Glutamatergic neuron (in vitro differentiated cells): ENCODE measurements at regions not wholly inside any gene's neighbourhood (a gene's known extent, or its start where the extent isn't known, plus 50 kb on each side); places are given as distances from the start of the nearest gene placed in this dataset.

ENCODE experiments used
- DNase-seq: peaks from one replicate; pipeline ENCODE4 v3.0.0; 2022
- H3K27ac Mint-ChIP-seq: one replicate; pipeline ENCODE4 v1.8.0; 2020; ENCODE audit warnings: mild to moderate bottlenecking, mixed read lengths, inconsistent platforms; ENCODE audit not compliant: unreplicated experiment
- H3K27me3 Mint-ChIP-seq: one replicate; pipeline ENCODE4 v1.8.0; 2020; ENCODE audit warnings: mild to moderate bottlenecking, moderate library complexity, mixed read lengths, inconsistent platforms; ENCODE audit not compliant: unreplicated experiment
- H3K36me3 Mint-ChIP-seq: one replicate; pipeline ENCODE4 v1.8.0; 2020; ENCODE audit warnings: mild to moderate bottlenecking, mixed read lengths, inconsistent platforms; ENCODE audit not compliant: unreplicated experiment
- H3K4me1 Mint-ChIP-seq: one replicate; pipeline ENCODE4 v1.8.0; 2020; ENCODE audit warnings: mild to moderate bottlenecking, low read depth, mixed read lengths, inconsistent platforms; ENCODE audit not compliant: unreplicated experiment
- H3K4me3 Mint-ChIP-seq: one replicate; pipeline ENCODE4 v1.8.0; 2020; ENCODE audit warnings: mild to moderate bottlenecking, mixed read lengths, inconsistent platforms; ENCODE audit not compliant: unreplicated experiment
- H3K9me3 Mint-ChIP-seq: one replicate; pipeline ENCODE4 v1.8.0; 2020; ENCODE audit warnings: mild to moderate bottlenecking, moderate library complexity, mixed read lengths, inconsistent platforms; ENCODE audit not compliant: unreplicated experiment
- CTCF ChIP-seq: fragments of 200-600 bp; sonication (generic); IDR thresholded peaks from one replicate; pipeline ENCODE4 v1.5.0; 2021; ENCODE audit not compliant: partially characterized antibody, unreplicated experiment

- H3K27me3 Mint-ChIP-seq, result no peaks in the 10 kb centered on the region
- no peak overlapping the region for H3K27ac Mint-ChIP-seq
- H3K36me3 Mint-ChIP-seq, result no peaks in the 10 kb centered on the region
- no peaks in the 10 kb centered on the region for H3K4me1 Mint-ChIP-seq
- H3K4me3 Mint-ChIP-seq, result no peak overlapping the region
- no peak for DNase-seq
- peaks cover 3% of the 10 kb centered on the region for H3K9me3 Mint-ChIP-seq
- no peak for TF ChIP-seq CTCF
These were observed 253.8 kb upstream of the IGF1R start for GRCh38 chr15:98394546-98394945.

- Mint-ChIP-seq H3K9me3 (peaks cover 3% of the 10 kb centered on the region), H3K27ac (no peak overlapping the region), H3K4me1 (no peaks in the 10 kb centered on the region), H3K4me3 (no peak overlapping the region), H3K27me3 (no peaks in the 10 kb centered on the region), H3K36me3 (no peaks in the 10 kb centered on the region)
- TF ChIP-seq CTCF, result no peak
- DNase-seq, result no peak
These were observed 252.2 kb upstream of the IGF1R start for GRCh38 chr15:98395974-98396610.

- Mint-ChIP-seq H3K4me1 (no peaks in the 10 kb centered on the region), H3K27ac (no peak overlapping the region), H3K27me3 (no peaks in the 10 kb centered on the region), H3K36me3 (no peaks in the 10 kb centered on the region), H3K9me3 (peaks cover 3% of the 10 kb centered on the region), H3K4me3 (no peak overlapping the region)
- TF ChIP-seq CTCF, result no peak
- no peak for DNase-seq
These were observed 250.9 kb upstream of the IGF1R start for GRCh38 chr15:98397419-98397818.

- Mint-ChIP-seq H3K9me3 (peaks cover 3% of the 10 kb centered on the region), H3K36me3 (no peaks in the 10 kb centered on the region), H3K27me3 (no peaks in the 10 kb centered on the region), H3K4me1 (no peaks in the 10 kb centered on the region), H3K4me3 (no peak overlapping the region), H3K27ac (no peak overlapping the region)
- DNase-seq, result no peak
- TF ChIP-seq CTCF, result no peak
These were observed 250.3 kb upstream of the IGF1R start for GRCh38 chr15:98398056-98398455.

GRCh38 chr15:98398886-98399285 lies 249.5 kb upstream of the IGF1R start:
- no peaks in the 10 kb centered on the region for H3K4me1 Mint-ChIP-seq

More at GRCh38 chr15:98398886-98399285, 249.5 kb upstream of the IGF1R start:
- Mint-ChIP-seq H3K9me3 (peaks cover 3% of the 10 kb centered on the region), H3K27ac (no peak overlapping the region), H3K4me3 (no peak overlapping the region), H3K27me3 (no peaks in the 10 kb centered on the region), H3K36me3 (no peaks in the 10 kb centered on the region)
- no peak for DNase-seq
- TF ChIP-seq CTCF, result no peak
